22Rv1 (cell line): ENCODE measurements at regions not wholly inside any gene's neighbourhood (a gene's known extent, or its start where the extent isn't known, plus 50 kb on each side); places are given as distances from the start of the nearest gene placed in this dataset.

Experiments used
- CTCF ChIP-seq: fragments of 450-650 bp; IDR thresholded peaks from 2 replicates; pipeline ENCODE4 v1.5.1; 2017; ENCODE audit warnings: mild to moderate bottlenecking
- ZFX ChIP-seq: fragments of 450-650 bp; IDR thresholded peaks from 2 replicates; pipeline ENCODE4 v1.6.1; 2017; ENCODE audit warnings: antibody characterized with exemption, borderline replicate concordance

- TF ChIP-seq CTCF (no peak), ZFX (no peak)
These were observed 139.7 kb downstream of the SLC30A10 start for GRCh38 chr1:219788700-219789099.
